A549 (cell line): ENCODE measurements at regions not wholly inside any gene's neighbourhood (a gene's known extent, or its start where the extent isn't known, plus 50 kb on each side); places are given as distances from the start of the nearest gene placed in this dataset.

Experiments used
- CEBPB ChIP-seq, 2 experiments: fragments of >200 bp in 1 of 2; sonication (Bioruptor Twin) in 1 of 2; formaldehyde crosslinking in 1 of 2; IDR thresholded peaks; 2 replicates each; pipeline ENCODE4 v1.6.1; 2012 to 2016
- CTCF ChIP-seq: fragments of >200 bp; sonication (Bioruptor Twin); formaldehyde crosslinking; IDR thresholded peaks from 3 replicates; pipeline ENCODE4 v1.5.1; 2016
- EP300 ChIP-seq, 2 experiments: fragments of >200 bp; sonication (Bioruptor Twin); formaldehyde crosslinking; IDR thresholded peaks; 2 replicates in 1 of 2; 3 replicates in 1 of 2; pipeline ENCODE4 v1.6.1; 2016 to 2017
- POLR2A ChIP-seq: IDR thresholded peaks from 2 replicates; pipeline ENCODE4 v1.6.1; 2012; ENCODE audit warnings: mild to moderate bottlenecking, low read length

- TF ChIP-seq CEBPB (IDR thresholded peaks at IDR 0.05) (no peak), CTCF (no peak), EP300 (IDR thresholded peaks at IDR 0.05) (no peak), POLR2A (no peak)
Observed at GRCh38 chr20:39533858-39534257, 571.7 kb downstream of the DHX35 start.
